ENCODE measurements at regions not wholly inside any gene's neighbourhood (a gene's known extent, or its start where the extent isn't known, plus 50 kb on each side); places are given as distances from the start of the nearest gene placed in this dataset.
A peak's percentile ranks its signal among the peaks of the same experiment; 100 is the strongest.
"Not testable (repeated sequence)": the region's sequence is repeated elsewhere in the genome, so short reads cannot be mapped to it uniquely, and the experiment has no call there.

DNA sequence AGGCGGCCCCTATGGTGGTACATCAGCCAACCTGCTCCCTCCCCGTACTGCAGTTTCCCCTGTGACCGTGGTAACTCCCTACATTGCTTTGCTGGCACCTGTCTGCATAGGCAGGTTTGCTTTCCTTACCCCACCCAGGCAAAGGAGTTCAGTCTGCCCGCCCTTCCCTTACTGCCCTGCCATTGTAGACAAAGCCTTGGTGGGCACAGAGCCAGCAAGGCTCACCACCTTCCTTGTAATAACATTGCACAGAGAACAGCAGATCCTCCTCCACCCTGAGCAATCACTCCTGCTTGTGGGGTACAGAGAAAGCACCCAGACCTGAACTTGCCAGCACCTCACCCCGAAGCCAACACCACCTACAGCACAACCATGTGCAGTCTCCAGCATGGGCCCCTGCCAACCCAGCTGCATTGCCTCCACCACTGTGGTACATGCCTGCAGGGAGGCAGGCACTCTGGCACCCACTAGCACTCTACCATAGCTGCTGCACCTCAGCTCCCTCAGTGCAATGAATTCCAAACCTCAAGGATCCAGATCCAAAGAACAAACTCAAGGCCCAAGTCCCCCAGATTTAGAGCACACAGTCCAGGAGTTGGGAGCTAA, 192.7 kb upstream of the KCNMB2 start:
- DNase-seq = no peak

DNA sequence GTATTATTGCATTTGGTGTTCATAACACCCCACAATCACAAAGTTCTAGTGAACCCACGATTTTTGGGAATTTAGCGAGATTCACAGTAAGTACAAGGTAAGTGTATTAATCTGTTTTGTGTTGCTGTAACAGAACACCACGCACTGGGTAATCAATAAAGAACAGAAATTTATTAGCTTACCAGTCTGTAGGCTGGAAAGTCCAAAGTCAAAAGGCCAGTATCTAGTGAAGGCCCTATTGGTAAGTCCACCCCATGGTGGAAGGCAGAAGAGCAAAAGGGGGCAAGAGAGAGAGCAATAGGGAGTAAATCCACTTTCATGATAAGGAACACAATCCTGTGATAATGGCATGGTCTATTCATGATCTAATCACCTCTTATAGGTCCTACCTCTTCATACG, 190.3 kb upstream of the KCNMB2 start:
- DNase-seq = no peak

DNA sequence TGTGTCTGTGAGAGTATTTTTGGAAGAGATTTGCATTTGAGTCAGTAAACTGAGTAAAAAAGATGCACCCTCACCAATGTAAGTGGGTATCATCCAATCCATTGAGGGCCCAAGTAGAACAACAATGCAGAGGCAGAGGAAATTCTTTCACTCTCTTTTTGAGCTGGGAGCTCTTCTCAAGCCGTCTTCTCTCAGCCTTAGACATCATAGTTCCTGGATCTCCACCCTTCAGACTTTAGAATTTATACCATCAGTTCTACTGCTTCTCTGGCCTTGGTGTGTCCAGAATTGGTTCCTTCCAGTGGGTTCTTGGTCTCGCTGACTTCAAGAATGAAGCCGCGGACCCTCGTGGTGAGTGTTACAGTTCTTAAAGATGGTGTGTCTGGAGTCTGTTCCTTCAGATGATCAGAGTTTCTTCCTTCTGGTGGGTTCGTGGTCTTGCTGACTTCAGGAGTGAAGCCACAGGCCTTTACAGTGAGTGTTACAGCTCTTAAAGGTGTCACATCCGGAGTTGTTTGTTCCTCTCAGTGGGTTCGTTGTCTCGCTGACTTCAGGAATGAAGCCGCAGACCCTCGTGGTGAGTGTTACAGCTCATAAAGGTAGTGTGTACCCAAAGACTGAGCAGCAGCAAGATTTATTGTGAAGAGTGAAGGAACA, 187.5 kb upstream of the KCNMB2 start:
- not testable (repeated sequence) for DNase-seq

DNA sequence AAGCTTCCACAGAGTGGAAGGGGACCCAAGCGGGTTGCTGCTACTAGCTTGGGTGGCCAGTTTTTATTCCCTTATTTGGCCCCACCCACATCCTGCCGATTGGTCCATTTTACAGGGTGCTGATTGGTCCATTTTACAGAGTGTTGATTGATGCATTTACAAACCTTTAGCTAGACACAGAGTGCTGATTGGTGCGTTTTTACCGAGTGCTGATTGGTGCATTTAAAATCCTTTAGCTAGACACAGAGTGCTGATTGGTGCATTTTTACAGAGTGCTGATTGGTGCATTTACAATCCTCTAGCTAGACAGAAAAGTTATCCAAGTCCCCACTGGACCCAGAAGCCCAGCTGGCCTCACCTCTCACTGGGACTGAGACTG, 187.0 kb upstream of the KCNMB2 start:
- not testable (repeated sequence) for DNase-seq

DNA sequence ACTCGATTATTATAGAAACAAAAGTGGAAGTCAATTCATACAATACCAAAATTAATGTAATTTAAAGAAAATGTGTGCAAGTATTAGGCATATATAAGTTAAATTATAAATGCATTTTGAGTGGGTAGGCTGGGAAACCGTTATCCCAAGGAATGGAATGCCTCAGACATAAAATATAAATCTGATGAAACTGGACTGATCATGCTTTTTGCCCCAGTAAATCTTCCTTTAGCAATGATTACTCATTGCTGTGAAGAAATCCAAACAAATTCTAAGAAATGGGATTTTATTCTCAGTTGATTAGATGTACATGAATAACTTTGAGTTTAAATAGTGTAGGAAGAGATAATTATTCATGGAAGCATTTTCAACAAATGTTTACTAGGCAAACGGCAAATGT, 185.5 kb upstream of the KCNMB2 start:
- DNase-seq = no peak

DNA sequence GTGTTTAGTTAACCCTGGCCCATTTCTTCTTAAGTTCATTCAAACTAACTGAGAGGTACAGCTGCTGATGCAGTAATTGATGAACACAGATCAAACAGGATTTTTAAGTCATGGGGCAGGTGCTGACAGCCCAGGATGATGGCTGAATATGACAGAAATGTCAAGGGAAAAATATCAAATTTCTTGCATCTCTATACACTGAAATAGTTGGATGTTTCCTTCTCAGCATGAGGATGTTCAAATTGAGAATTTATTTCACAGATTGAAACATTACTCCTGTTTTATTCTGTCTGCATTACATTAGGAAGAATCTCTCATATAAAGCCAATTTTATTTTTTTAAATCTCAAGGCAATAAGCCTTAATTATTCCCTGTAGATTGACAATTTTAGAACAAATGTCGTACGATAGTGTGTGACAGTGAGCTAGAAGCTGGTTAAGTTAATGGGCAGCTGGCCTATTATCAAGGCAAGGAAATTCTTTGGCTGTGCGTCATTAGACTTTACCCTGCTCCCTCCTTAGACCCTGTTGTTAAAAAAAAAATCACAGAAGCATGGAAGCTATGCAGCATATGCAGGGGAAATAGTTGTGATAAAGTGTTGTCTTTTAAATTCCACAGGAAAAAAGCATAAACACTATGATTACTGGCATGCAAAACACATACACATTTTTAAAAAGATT, 183.8 kb upstream of the KCNMB2 start:
- DNase-seq = no peak

DNA sequence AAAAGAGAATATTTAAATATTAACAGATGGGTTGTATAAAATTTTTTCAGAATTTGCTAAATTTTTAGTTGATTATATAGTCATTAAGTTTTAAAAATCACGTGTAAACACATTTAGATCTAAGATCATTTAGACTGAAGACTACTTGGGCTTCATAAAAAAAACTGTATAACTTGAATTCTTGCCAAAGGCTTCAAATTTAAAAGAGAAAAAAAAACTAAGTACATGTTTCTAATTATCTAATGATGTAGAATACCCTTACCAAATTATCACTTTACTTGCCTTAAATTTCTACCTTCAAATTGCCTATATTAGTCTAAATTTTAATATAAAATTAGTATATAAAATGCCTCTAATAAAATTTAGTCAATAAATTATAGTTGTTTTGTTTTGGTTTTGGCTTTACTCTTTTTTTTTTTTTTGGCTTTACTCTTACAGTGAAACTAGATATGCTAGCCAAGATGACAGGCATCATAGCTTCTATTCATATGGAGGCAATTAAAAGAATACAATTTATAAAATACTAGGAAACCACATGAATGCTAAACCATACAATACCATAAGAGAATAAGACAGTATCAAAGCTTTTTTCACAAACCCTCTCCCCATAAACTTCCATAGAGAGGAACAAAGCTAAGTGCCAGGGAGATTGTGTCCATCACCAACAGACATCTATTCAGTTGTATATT, 183.1 kb upstream of the KCNMB2 start:
- DNase-seq = no peak

DNA sequence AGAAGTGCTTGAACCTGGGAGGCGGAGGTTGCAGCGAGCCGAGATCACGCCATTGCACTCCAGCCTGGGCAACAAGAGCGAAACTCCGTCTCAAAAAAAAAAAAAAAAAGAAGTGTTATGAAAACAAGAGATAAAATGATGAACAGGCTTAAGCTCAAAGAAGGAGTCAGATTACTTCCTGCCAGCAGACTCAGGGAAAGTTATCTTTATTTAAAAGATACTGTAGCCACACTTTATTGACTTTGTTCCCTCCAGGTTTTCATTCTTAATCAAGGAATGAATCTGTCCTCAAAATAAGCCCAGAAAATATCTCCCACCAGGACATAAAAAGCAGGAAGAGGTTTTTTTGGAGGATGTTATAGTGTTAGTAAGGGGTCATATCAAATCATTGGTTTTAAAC, 176.5 kb upstream of the KCNMB2 start:
- DNase-seq = no peak

DNA sequence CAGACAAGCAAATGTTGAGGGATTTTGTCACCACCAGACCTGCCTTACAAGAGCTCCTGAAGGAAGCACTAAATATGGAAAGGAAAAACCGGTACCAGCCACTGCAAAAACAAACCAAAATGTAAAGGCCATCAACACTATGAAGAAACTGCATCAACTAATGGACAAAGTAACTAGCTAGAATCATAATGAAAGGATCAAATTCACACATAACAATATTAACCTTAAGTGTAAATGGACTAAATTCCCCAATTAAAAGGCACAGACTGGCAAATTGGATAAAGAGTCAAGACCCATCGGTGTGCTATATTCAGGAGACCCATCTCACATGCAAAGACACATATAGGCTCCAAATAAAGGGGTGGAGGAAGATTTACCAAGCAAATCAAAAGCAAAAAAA, 173.2 kb upstream of the KCNMB2 start:
- not testable (repeated sequence) for DNase-seq

DNA sequence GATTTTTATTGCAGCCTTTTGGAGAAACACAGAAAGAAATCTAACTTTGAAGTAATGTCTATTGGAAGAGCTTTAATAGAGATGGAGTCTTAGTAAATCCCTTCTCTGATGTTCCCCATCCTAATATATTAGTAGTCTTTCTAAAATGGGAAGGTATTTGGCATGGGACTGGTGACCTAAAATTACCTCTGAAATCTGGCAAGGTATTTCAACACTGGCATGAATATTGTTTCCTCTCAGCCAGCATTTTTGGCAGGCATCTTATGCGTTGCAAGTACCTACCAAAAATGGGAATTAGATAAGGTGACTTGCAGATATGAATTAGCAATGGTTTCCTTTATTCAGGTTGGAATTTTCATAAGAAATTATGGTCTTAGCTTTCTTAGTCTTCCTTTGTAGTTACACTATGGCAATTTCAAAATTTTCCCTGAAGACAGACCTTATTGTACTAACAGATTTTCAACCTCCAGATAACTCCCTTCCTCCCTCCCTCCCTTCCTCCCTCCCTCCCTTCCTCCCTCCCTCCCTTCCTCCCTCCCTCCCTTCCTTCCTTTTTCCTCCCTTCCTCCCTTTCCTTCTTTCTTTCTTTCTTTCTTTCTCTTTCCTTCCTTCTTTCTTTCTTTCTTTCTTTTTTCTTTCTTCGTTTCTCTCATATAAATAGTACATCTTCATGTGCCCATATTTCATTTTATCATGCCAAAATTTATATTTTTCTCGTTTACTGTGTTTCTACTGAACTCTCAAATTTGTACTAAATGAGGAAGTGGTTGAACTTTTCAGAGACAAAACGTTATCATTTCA, 168.2 kb upstream of the KCNMB2 start:
- no peak for DNase-seq

DNA sequence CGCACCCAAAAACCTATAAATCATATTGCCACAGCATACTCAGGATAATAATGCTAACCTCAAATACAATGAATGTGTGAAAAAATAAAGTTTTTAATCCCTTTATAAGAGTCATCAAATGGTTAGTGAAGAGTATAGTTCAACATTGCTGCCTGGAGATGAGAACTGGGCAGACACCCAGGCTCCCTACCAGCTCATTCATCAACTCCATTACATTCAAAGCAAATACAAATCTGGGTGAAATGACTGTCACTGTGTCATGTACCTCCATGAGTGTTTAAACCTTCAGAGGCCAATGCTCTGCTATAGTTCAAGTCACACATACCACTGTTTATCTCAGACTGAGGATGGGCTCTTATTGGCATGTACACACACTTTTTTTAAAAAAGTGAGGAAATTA, 167.2 kb upstream of the KCNMB2 start:
- no peak for DNase-seq

DNA sequence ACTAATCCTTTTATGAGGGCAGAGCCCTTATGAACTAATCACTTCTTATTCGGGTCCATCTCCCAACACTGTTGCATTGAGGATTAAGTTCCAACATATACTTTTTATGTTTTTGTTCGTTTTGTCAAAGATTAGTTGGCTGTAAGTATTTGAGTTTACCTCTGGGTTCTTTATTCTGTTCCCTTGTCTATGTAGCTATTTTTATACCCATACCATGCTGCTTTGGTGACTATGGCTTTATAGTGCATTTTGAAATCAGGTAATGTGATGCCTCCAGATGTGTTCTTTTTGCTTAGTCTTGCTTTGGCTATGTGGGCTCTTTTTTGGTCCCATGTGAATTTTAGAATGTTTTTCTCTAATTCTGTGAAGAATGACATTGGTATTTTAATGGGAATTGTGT, 166.4 kb upstream of the KCNMB2 start:
- DNase-seq = no peak

DNA sequence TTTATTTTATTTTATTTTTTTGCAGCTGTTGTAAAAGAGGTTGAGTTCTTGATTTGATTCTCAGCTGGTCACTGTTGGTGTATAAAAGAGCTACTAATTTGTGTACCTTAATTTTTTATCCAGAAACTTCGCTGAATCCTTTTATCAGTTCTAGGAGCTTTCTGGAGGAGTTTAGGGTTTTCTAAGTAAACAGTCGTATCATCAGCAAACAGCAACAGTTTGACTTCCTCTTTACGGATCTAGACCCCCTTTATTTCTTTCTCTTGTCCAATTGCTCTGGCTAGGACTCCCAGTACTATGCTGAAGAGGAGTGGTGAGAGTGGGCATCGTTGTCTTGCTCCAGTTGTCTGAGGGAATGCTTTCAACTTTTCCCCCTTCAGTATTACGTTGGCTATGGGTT, 165.8 kb upstream of the KCNMB2 start:
- DNase-seq = no peak

DNA sequence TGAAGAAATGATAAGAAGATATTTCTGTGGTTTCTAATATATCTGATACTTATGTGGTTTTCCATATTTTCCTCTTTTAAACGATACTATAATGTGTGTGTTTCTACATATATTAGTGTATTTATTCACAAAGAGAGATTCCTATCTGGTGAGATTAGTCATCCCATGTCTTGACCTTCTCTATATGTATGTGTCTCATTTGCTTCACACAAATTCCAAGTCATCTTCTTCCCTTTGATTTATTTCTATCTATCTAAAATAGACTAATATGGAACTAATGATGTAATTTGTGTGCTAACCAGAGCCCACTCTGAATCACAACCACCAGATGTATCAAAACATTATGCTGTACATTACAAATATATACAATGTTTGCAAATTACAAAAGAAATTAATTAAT, 154.7 kb upstream of the KCNMB2 start:
- DNase-seq = no peak

DNA sequence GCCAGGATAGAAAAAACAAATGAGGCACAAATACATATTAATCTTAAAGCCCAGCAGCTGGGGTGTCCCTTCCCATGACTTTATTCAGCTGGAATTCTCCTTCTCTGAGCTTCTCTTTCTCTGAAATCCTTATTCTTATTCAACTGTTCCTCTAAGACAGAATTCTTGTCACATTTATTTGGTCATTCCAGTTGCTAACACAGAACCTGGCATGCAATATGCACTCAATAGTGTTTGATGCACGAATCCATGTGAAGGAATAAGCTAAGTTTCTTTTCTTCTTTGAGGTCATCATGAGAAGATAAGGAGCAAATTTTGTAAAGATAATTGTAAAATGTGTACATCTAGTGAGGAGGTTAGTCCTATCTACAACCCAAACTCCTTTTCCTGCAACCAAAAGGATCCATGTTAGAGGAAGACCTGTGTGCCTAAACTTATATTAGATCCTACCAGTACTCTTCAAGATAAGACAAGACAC, 154.2 kb upstream of the KCNMB2 start:
- DNase-seq = no peak

DNA sequence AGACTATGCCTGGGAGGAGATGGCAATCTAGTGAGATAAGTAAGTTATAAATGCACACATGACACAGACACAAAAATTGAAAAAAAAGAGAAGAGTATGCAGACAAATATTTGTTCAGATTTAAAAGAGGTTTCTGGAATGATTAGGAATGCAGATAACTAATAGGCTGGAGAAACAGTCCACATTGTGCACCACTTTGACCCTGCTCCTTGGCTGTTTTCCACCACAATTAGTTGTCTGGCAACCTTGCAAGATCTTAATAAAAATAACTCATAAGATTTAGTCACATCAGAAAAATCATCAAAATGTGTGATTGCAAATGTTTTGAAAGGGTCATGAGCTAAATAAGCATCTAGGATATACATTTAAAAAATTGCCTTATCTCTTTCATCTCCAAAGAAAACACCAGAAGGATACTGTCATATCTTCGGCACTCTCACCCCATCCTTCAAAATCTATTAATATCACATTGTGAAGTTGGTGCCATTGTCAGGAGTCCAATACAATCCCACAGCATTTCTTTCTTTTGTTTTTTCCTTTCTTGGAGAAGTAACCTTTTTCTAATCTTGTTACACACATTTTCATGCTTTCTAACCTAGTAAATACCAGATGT, 153.7 kb upstream of the KCNMB2 start:
- DNase-seq = no peak

DNA sequence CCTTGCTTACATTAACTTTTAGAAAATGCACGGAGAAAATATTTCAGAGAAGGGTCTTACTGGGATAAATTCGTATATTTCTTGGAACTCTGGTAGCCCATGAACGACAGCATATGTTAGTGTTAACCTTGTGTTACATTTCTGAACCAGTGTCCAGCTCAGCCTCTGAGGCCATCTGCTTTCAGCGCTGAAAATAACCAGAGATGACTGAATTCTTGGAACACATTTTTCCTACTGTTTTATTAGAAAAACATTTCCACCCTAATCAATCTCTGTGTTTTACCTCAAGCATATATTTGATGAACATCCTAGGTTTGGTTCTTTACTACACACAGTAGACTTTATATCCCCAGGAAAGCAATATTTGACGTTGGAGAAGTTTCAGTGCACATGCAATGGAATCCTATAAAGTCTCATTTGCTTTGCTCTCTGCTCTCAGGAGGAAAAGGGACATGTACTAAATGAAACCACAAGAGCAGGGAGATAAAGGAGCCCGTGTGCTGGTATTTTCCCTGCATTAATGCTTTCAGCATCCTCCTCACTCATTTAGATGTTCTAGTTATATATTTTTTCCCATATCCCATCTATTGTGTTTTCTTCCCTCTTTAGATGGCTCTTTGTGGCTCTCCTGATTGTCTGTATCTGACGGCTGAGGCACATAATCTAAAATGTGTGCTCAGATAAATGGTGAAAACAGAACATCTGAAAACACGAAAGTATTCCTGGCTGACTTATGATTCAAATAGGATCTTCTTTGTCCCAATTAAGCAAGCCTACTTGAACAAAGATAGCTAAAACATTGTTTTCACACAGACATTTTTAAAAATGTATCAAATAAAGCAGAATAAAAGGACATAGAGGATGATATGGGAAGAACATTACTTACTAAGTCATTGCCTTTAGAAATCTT, 151.7 kb upstream of the KCNMB2 start:
- no peak for DNase-seq

DNA sequence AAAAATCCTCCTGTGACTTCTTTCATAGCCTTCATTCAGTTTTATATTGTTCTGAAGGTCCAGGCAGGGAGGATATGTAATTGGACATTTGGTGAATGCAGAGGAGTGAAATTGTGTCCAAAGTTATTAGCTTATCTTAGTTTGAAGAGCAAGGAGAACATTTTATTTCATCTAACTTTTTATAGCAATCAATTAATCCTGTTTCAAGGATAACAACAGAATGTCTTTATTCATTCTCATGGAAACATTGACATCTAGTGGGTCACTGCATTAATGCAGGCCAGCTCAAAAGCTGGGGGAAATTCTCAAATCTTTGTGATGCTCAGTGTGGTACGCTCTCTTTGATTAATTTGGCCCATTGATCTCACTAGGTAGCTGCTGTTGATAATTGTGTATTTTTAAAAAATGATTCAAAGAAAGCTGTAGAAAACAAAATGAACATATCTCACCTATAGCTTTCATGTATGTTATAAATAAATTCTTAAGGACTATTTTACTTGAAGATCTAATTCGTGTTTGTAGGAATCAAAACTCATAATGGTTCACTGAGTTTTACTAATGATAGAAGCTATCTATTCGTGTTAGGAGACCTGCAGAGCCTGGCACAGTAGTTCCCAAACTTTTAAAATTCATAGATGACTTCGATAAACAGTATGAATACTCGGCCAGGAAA, 150.8 kb upstream of the KCNMB2 start:
- DNase-seq = peak in 1 of 2 donors; percentile 67

DNA sequence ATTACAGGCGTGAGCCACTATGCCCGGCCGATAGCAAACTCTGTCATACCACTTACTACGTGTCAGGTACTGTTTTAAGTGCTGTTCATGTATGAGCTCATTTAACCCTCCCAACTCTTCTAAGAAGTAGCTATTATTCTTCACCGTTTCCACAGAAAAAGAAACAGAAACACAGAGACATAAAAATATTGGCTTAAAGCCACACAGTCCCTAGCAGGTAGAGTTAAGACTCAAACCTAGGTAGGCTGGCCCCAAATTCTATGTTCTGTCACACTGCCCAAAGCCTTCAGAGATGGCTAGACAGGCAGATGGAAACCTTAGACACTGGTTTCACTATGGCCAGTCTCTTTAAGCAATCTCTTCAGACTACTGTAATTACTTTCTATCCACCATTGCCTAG, 149.8 kb upstream of the KCNMB2 start:
- DNase-seq = no peak

DNA sequence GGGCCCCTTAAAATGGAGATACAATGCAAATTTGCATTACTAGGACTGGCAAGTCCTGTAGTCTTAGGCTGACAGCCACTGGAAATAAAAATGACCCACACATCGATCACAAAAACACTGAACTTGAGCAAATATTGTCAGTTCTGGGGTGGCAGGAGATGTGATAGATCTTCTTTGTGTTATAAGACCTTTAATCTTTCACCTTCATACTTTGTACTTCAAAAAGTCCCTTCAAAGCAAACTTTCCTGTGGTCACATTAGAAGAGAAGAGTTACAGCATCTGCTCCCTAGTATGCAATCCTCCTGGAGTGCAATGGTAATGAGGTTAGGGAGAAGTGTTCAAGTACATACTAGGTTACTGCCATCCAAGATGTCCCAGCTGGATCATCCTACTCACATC, 149.4 kb upstream of the KCNMB2 start:
- no peak for DNase-seq

DNA sequence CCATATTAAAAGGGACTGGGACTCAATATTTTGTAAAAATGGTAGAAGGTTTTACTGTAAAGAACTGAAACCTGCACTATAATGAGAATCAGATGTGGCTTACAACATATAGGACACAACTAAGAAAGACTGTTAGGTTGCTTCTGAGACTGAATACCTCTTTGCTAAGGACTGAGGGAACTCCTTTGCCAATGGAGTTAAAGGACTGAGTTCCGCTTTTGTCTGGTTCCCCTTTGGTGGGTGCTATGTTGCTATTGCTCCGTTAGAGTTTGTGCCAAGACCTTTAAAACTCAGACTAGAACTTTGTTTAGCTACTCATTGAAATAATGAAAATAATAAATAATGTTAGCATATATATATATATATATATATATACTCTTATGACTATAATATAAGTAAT, 147.8 kb upstream of the KCNMB2 start:
- DNase-seq = no peak

Measured in hippocampal formation (tissue), 2 donors.